ENCODE measurements at regions not wholly inside any gene's neighbourhood (a gene's known extent, or its start where the extent isn't known, plus 50 kb on each side); places are given as distances from the start of the nearest gene placed in this dataset.

- no peak overlapping the region for H3K9ac ChIP-seq (ENCODE audit: low read length)
- no peaks in the 10 kb centered on the region for H3K79me2 ChIP-seq (ENCODE audit: insufficient read depth, low read length)
- no peaks in the 10 kb centered on the region for H3K9me2 ChIP-seq (replicated peaks; ENCODE audit: insufficient read depth, low read length)
- no peak overlapping the region for H2AFZ ChIP-seq (ENCODE audit: low read depth, low read length, severe bottlenecking)
- H3F3A ChIP-seq (ENCODE audit: insufficient read depth) = no peaks in the 10 kb centered on the region
- H3K27me3 ChIP-seq (ENCODE audit: low read length) = no peaks in the 10 kb centered on the region
- H3K4me3 ChIP-seq (ENCODE audit: insufficient read depth, low read length, poor library complexity, severe bottlenecking) = no peak overlapping the region
- H3K4me2 ChIP-seq (ENCODE audit: low read depth, low read length, poor library complexity, severe bottlenecking) = no peak overlapping the region
- H3K36me3 ChIP-seq (ENCODE audit: low read length) = no peaks in the 10 kb centered on the region
- H4K20me1 ChIP-seq (ENCODE audit: low read depth, low read length) = no peaks in the 10 kb centered on the region
- TF ChIP-seq CTCF (IDR thresholded peaks at IDR 0.05; ENCODE audit: insufficient read depth, low read length, poor library complexity, severe bottlenecking) (no peak), EZH2phosphoT487 (conservative IDR thresholded peaks at IDR 0.05; ENCODE audit: low read length) (no peak)
- no peaks in the 10 kb centered on the region for H3K9me3 ChIP-seq (ENCODE audit: insufficient read depth, low read length)
- H3K27ac ChIP-seq (ENCODE audit: low read depth, low read length) = no peak overlapping the region
These were observed 220.5 kb downstream of the CYP26B1 start for GRCh38 chr2:71926876-71927756.

GRCh38 chr2:71926089-71926447 is 221.6 kb downstream of the CYP26B1 start:
- no peaks in the 10 kb centered on the region for H3K9me2 ChIP-seq (replicated peaks; ENCODE audit: insufficient read depth, low read length)
- no peaks in the 10 kb centered on the region for H3K9me3 ChIP-seq (ENCODE audit: insufficient read depth, low read length)
- TF ChIP-seq EZH2phosphoT487 (conservative IDR thresholded peaks at IDR 0.05; ENCODE audit: low read length) = no peak
- no peak for TF ChIP-seq CTCF (IDR thresholded peaks at IDR 0.05; ENCODE audit: insufficient read depth, low read length, poor library complexity, severe bottlenecking)
- no peaks in the 10 kb centered on the region for H4K20me1 ChIP-seq (ENCODE audit: low read depth, low read length)
- H3K9ac ChIP-seq (ENCODE audit: low read length) = no peak overlapping the region
- no peaks in the 10 kb centered on the region for H3K79me2 ChIP-seq (ENCODE audit: insufficient read depth, low read length)
- H3K27me3 ChIP-seq (ENCODE audit: low read length) = no peaks in the 10 kb centered on the region
- H2AFZ ChIP-seq (ENCODE audit: low read depth, low read length, severe bottlenecking) = no peak overlapping the region
- H3K36me3 ChIP-seq (ENCODE audit: low read length) = no peaks in the 10 kb centered on the region
- no peaks in the 10 kb centered on the region for H3F3A ChIP-seq (ENCODE audit: insufficient read depth)
- no peak overlapping the region for H3K27ac ChIP-seq (ENCODE audit: low read depth, low read length)
- no peak overlapping the region for H3K4me3 ChIP-seq (ENCODE audit: insufficient read depth, low read length, poor library complexity, severe bottlenecking)
- no peak overlapping the region for H3K4me2 ChIP-seq (ENCODE audit: low read depth, low read length, poor library complexity, severe bottlenecking)

- Histone ChIP-seq H3K27ac (ENCODE audit: low read depth, low read length) (no peak overlapping the region), H3K27me3 (ENCODE audit: low read length) (no peaks in the 10 kb centered on the region), H3K4me2 (ENCODE audit: low read depth, low read length, poor library complexity, severe bottlenecking) (no peak overlapping the region), H2AFZ (ENCODE audit: low read depth, low read length, severe bottlenecking) (no peak overlapping the region), H3K9me3 (ENCODE audit: insufficient read depth, low read length) (no peaks in the 10 kb centered on the region), H3K9ac (ENCODE audit: low read length) (no peak overlapping the region), H4K20me1 (ENCODE audit: low read depth, low read length) (no peaks in the 10 kb centered on the region), H3F3A (ENCODE audit: insufficient read depth) (no peaks in the 10 kb centered on the region), H3K79me2 (ENCODE audit: insufficient read depth, low read length) (no peaks in the 10 kb centered on the region), H3K9me2 (replicated peaks; ENCODE audit: insufficient read depth, low read length) (no peaks in the 10 kb centered on the region), H3K4me3 (ENCODE audit: insufficient read depth, low read length, poor library complexity, severe bottlenecking) (no peak overlapping the region), H3K36me3 (ENCODE audit: low read length) (no peaks in the 10 kb centered on the region)
- no peak for TF ChIP-seq CTCF (IDR thresholded peaks at IDR 0.05; ENCODE audit: insufficient read depth, low read length, poor library complexity, severe bottlenecking)
- no peak for TF ChIP-seq EZH2phosphoT487 (conservative IDR thresholded peaks at IDR 0.05; ENCODE audit: low read length)
These were observed 222.2 kb downstream of the CYP26B1 start for GRCh38 chr2:71925268-71926088.
